ENCODE measurements at regions not wholly inside any gene's neighbourhood (a gene's known extent, or its start where the extent isn't known, plus 50 kb on each side); places are given as distances from the start of the nearest gene placed in this dataset.

DNA sequence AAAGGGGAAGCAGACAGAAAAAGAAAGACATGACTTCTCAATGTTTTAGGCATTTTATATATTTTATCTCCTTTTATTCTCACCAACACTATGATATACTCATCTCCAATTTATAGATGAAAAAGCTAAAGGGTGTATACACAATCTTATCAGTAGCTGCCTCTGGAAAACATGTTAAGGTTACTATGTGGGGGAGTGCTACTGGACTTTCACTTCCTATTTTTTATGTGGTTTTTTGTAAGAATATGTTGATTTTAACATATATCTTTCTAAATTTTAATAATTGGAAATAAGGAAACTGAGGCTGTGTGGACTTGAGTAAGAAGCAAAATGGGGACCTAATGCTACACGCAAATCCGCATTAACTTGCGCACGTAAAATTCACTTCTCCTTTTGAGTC, 99.6 kb upstream of the PDE3A start:
- TF ChIP-seq POLR2AphosphoS5 (IDR thresholded peaks at IDR 0.05; ENCODE audit: borderline replicate concordance, low read depth, low read length) (no peak), EZH2 (IDR thresholded peaks at IDR 0.05) (no peak)
